Transverse colon (tissue), 4 donors: ENCODE measurements at regions not wholly inside any gene's neighbourhood (a gene's known extent, or its start where the extent isn't known, plus 50 kb on each side); places are given as distances from the start of the nearest gene placed in this dataset.

Experiments used
- CTCF ChIP-seq, 5 experiments: fragments of 200-600 bp in 3 of 5; fragments of 450-650 bp in 2 of 5; sonication (generic) in 3 of 5; IDR thresholded peaks; 1 replicate in 2 of 5; 2 replicates in 3 of 5; pipeline ENCODE4 v1.5.1; 2016 to 2017; ENCODE audit warnings: antibody characterized with exemption in 5 of 5, inconsistent platforms in 3 of 5, mild to moderate bottlenecking in 2 of 5, moderate library complexity in 1 of 5
- EP300 ChIP-seq: sonication (generic); formaldehyde crosslinking; IDR thresholded peaks from one replicate; pipeline ENCODE4 v1.6.1; 2017; ENCODE audit warnings: antibody characterized with exemption, low read depth
- POLR2A ChIP-seq: fragments of 450-650 bp; IDR thresholded peaks from one replicate; pipeline ENCODE4 v1.6.1; 2016; ENCODE audit warnings: antibody characterized with exemption, mild to moderate bottlenecking, moderate library complexity
- POLR2AphosphoS5 ChIP-seq, 3 donors: sonication (generic); formaldehyde crosslinking; IDR thresholded peaks; one replicate each; pipeline ENCODE4 v1.6.1; 2016; ENCODE audit warnings: antibody characterized with exemption in 3 of 3

GRCh38 chr1:221157026-221157761, 278.0 kb downstream of the HLX start:
- no peak for TF ChIP-seq CTCF (IDR thresholded peaks at IDR 0.05)
- no peak for TF ChIP-seq POLR2AphosphoS5 (IDR thresholded peaks at IDR 0.05)
- TF ChIP-seq EP300 = no peak
- TF ChIP-seq POLR2A = no peak
